ENCODE measurements at regions not wholly inside any gene's neighbourhood (a gene's known extent, or its start where the extent isn't known, plus 50 kb on each side); places are given as distances from the start of the nearest gene placed in this dataset.

DNA sequence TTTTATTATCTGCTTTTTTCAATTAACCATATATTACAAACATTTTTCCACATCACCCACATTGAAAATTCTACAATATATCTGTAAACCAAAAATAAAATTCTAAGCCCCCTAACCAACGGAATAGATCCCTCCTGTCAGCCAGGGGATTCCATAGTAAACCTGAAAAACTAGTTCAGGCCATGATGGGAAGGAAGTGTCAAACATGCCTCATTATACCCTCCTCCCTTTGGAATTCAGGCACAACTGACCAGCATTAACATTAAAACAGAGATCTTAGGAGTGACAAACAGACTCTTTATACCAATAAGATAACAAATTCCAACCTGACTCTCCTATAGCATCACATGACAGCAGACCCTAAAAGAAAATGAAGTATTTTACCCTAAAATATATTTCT is 113.7 kb upstream of the DMRT1 start:
- Histone ChIP-seq H3K79me2 (ENCODE audit: insufficient read depth) (no peaks in the 10 kb centered on the region), H3K9me2 (no peaks in the 10 kb centered on the region), H3K36me3 (replicated peaks in 1 of 2; ENCODE audit: control insufficient read depth in 1 of 2, insufficient read depth in 2 of 2, low read length in 1 of 2) (peaks cover 0 to 10% of the 10 kb centered on the region in 2 experiments), H4K20me1 (ENCODE audit: insufficient read depth) (no peaks in the 10 kb centered on the region), H3K27ac (ENCODE audit: low read depth in 2 of 2, low read length in 1 of 2) (no peak overlapping the region), H3K4me1 (ENCODE audit: control insufficient read depth in 1 of 2, insufficient read depth in 2 of 2, low read depth in 1 of 2, low read length in 1 of 2) (no peaks in the 10 kb centered on the region; a peak in 1 of 4 replicates), H2AFZ (ENCODE audit: low read depth) (no peak overlapping the region), H3K27me3 (ENCODE audit: insufficient read depth) (no peaks in the 10 kb centered on the region), H3K4me2 (no peak overlapping the region), H3K4me3 (ENCODE audit: low read depth in 2 of 2, low read length in 1 of 2) (no peak overlapping the region), H3F3A (replicated peaks; ENCODE audit: insufficient read depth) (no peaks in the 10 kb centered on the region), H3K9me3 (no peaks in the 10 kb centered on the region), H3K9ac (no peak overlapping the region)
- ChIA-PET POLR2A (no interaction called here), CTCF (no interaction called here)
- no peak for DNase-seq
- TF ChIP-seq JUND (IDR thresholded peaks at IDR 0.05) (no peak), RCOR1 (IDR thresholded peaks at IDR 0.05; ENCODE audit: low read length) (no peak), GATA2 (CRISPR knock-in tag; IDR thresholded peaks at IDR 0.05) (no peak), TCF12 (IDR thresholded peaks at IDR 0.05) (no peak), RXRA (IDR thresholded peaks at IDR 0.05; ENCODE audit: borderline replicate concordance, low read depth) (no peak), GABPA (IDR thresholded peaks at IDR 0.05; ENCODE audit: low read depth) (no peak), USF1 (IDR thresholded peaks at IDR 0.05; ENCODE audit: borderline replicate concordance, low read depth) (no peak), MXI1 (IDR thresholded peaks at IDR 0.05; ENCODE audit: low read depth, low read length) (no peak), TEAD4 (IDR thresholded peaks at IDR 0.05; ENCODE audit: borderline replicate concordance, insufficient read depth) (no peak), TAF1 (IDR thresholded peaks at IDR 0.05; ENCODE audit: borderline replicate concordance, low read depth, low read length) (no peak), SIN3A (IDR thresholded peaks at IDR 0.05; ENCODE audit: borderline replicate concordance, low read depth, low read length) (no peak), EP300 (IDR thresholded peaks at IDR 0.05; ENCODE audit: borderline replicate concordance in 1 of 2, low read depth in 1 of 2, low read length in 1 of 2) (no peak)
- TF ChIP-seq, protein P1, sequence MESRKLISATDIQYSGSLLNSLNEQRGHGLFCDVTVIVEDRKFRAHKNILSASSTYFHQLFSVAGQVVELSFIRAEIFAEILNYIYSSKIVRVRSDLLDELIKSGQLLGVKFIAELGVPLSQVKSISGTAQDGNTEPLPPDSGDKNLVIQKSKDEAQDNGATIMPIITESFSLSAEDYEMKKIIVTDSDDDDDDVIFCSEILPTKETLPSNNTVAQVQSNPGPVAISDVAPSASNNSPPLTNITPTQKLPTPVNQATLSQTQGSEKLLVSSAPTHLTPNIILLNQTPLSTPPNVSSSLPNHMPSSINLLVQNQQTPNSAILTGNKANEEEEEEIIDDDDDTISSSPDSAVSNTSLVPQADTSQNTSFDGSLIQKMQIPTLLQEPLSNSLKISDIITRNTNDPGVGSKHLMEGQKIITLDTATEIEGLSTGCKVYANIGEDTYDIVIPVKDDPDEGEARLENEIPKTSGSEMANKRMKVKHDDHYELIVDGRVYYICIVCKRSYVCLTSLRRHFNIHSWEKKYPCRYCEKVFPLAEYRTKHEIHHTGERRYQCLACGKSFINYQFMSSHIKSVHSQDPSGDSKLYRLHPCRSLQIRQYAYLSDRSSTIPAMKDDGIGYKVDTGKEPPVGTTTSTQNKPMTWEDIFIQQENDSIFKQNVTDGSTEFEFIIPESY (IDR thresholded peaks at IDR 0.05; ENCODE audit: borderline replicate concordance, low read depth): no peak
- TF ChIP-seq, protein P2, sequence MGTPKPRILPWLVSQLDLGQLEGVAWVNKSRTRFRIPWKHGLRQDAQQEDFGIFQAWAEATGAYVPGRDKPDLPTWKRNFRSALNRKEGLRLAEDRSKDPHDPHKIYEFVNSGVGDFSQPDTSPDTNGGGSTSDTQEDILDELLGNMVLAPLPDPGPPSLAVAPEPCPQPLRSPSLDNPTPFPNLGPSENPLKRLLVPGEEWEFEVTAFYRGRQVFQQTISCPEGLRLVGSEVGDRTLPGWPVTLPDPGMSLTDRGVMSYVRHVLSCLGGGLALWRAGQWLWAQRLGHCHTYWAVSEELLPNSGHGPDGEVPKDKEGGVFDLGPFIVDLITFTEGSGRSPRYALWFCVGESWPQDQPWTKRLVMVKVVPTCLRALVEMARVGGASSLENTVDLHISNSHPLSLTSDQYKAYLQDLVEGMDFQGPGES (IDR thresholded peaks at IDR 0.05; ENCODE audit: low read depth, low read length): no peak
- 23% methylated on average over 1 of the region's 1 CpG for WGBS (ENCODE audit: low lambda C conversion rate)

- Histone ChIP-seq H2AFZ (ENCODE audit: low read depth) (no peak overlapping the region), H3K9me2 (no peaks in the 10 kb centered on the region), H3F3A (replicated peaks; ENCODE audit: insufficient read depth) (no peaks in the 10 kb centered on the region), H3K79me2 (ENCODE audit: insufficient read depth) (no peaks in the 10 kb centered on the region), H3K4me2 (no peak overlapping the region), H3K36me3 (replicated peaks in 1 of 2; ENCODE audit: control insufficient read depth in 1 of 2, insufficient read depth in 2 of 2, low read length in 1 of 2) (peaks cover 0 to 10% of the 10 kb centered on the region in 2 experiments), H3K27ac (ENCODE audit: low read depth in 2 of 2, low read length in 1 of 2) (no peak overlapping the region), H3K4me3 (ENCODE audit: low read depth in 2 of 2, low read length in 1 of 2) (no peak overlapping the region), H4K20me1 (ENCODE audit: insufficient read depth) (no peaks in the 10 kb centered on the region), H3K9ac (no peak overlapping the region), H3K27me3 (ENCODE audit: insufficient read depth) (no peaks in the 10 kb centered on the region), H3K9me3 (no peaks in the 10 kb centered on the region), H3K4me1 (ENCODE audit: control insufficient read depth in 1 of 2, insufficient read depth in 2 of 2, low read depth in 1 of 2, low read length in 1 of 2) (no peaks in the 10 kb centered on the region; a peak in 1 of 4 replicates)
- CTCF ChIA-PET: no interaction called here
- POLR2A ChIA-PET: no interaction called here
- no peak for TF ChIP-seq REST (IDR thresholded peaks at IDR 0.05; ENCODE audit: low read depth, low read length)
- TF ChIP-seq TCF12 (IDR thresholded peaks at IDR 0.05): no peak
- TF ChIP-seq TAF1 (IDR thresholded peaks at IDR 0.05; ENCODE audit: borderline replicate concordance, low read depth, low read length): no peak
- TF ChIP-seq USF1 (IDR thresholded peaks at IDR 0.05; ENCODE audit: borderline replicate concordance, low read depth): no peak
- TF ChIP-seq, protein P2 (IDR thresholded peaks at IDR 0.05; ENCODE audit: low read depth, low read length): no peak
- TF ChIP-seq POLR2AphosphoS5 (IDR thresholded peaks at IDR 0.05; ENCODE audit: low read depth, low read length): no peak
- TF ChIP-seq FOSL2 (IDR thresholded peaks at IDR 0.05; ENCODE audit: borderline replicate concordance, low read depth): no peak
- TF ChIP-seq JUND (IDR thresholded peaks at IDR 0.05): no peak
- no peak for TF ChIP-seq EZH2phosphoT487 (IDR thresholded peaks at IDR 0.05; ENCODE audit: borderline replicate concordance, low read depth)
- 43% methylated on average over 2 of the region's 2 CpGs for WGBS (ENCODE audit: low lambda C conversion rate)
- no peak for DNase-seq
Observed at GRCh38 chr9:728535-728934, 113.0 kb upstream of the DMRT1 start.

Measured in SK-N-SH (cell line).